ENCODE measurements at regions not wholly inside any gene's neighbourhood (a gene's known extent, or its start where the extent isn't known, plus 50 kb on each side); places are given as distances from the start of the nearest gene placed in this dataset.
"Not testable (repeated sequence)": the region's sequence is repeated elsewhere in the genome, so short reads cannot be mapped to it uniquely, and the experiment has no call there.

GRCh38 chr3:168929997-168930396 is 733.5 kb downstream of the MECOM start:
- not testable (repeated sequence) for TF ChIP-seq SRF (IDR thresholded peaks at IDR 0.05; ENCODE audit: low read depth); CTCF (IDR thresholded peaks at IDR 0.05 in 2 of 3, conservative IDR thresholded peaks at IDR 0.05 in 1 of 3; ENCODE audit: borderline replicate concordance in 1 of 3, insufficient read depth in 1 of 3, low read depth in 2 of 3, low read length in 2 of 3)
